GM12874 (cell line): ENCODE measurements at regions not wholly inside any gene's neighbourhood (a gene's known extent, or its start where the extent isn't known, plus 50 kb on each side); places are given as distances from the start of the nearest gene placed in this dataset.

ENCODE experiments used
- TF ChIP-seq, protein P1 (sequence below): IDR thresholded peaks from 2 replicates; pipeline ENCODE4 v1.5.1; 2011; ENCODE audit warnings: low read depth, mild to moderate bottlenecking, control low read depth, low read length, moderate library complexity; ENCODE audit not compliant: insufficient read depth

DNA sequence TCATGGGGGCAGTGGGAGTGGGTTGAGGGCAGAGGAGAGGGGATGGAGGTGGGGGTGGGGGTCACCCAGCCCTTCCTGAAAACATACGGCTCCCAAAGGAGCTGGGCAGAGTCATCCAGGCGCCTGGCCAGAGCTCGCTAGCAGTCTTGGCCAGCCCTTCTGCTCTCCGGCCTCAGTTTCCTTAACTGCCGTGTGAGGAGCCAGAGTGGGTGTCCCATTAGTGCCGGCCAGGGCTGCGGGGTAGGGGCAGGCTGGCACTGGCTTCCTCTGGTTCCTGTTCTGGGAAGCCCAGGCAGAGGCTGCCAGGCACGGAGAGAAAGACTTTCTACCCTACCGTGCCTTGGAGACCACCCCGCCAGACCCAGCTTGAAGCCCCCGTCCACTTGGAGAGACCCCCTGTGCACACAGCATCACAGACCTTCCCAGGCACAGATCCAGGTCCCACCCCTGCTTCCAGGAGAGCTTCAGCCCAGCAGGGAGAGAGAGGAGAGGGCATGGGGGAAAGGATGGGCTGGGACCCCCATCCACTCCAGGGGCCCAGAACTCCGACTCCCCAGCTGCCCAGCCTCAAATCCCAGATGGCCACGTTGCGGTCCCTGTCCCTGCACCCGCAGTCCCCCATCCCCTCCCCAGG is 93.3 kb downstream of the RFLNA start:
- TF ChIP-seq, protein P1, sequence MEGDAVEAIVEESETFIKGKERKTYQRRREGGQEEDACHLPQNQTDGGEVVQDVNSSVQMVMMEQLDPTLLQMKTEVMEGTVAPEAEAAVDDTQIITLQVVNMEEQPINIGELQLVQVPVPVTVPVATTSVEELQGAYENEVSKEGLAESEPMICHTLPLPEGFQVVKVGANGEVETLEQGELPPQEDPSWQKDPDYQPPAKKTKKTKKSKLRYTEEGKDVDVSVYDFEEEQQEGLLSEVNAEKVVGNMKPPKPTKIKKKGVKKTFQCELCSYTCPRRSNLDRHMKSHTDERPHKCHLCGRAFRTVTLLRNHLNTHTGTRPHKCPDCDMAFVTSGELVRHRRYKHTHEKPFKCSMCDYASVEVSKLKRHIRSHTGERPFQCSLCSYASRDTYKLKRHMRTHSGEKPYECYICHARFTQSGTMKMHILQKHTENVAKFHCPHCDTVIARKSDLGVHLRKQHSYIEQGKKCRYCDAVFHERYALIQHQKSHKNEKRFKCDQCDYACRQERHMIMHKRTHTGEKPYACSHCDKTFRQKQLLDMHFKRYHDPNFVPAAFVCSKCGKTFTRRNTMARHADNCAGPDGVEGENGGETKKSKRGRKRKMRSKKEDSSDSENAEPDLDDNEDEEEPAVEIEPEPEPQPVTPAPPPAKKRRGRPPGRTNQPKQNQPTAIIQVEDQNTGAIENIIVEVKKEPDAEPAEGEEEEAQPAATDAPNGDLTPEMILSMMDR = no peak

DNA sequence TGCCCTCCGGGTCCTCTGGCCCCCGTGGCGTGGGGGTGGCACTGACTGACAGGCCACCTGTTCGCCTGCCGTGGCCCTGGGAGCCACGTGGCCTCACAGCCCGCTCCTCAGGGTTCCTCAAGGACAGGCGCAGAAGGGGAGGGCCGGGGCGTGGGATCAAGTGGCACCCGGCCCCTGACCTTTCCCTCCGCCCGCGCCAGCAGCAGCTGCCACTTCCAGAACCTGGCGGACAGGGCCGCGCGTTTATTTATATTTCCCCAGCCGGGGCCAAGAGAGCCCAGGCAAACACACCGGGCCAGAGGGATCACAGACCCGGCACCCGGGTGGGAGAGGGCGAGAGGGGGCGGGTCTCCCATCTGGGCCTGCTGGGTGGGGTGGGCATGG is 92.6 kb downstream of the RFLNA start:
- TF ChIP-seq, protein P1 = no peak

DNA sequence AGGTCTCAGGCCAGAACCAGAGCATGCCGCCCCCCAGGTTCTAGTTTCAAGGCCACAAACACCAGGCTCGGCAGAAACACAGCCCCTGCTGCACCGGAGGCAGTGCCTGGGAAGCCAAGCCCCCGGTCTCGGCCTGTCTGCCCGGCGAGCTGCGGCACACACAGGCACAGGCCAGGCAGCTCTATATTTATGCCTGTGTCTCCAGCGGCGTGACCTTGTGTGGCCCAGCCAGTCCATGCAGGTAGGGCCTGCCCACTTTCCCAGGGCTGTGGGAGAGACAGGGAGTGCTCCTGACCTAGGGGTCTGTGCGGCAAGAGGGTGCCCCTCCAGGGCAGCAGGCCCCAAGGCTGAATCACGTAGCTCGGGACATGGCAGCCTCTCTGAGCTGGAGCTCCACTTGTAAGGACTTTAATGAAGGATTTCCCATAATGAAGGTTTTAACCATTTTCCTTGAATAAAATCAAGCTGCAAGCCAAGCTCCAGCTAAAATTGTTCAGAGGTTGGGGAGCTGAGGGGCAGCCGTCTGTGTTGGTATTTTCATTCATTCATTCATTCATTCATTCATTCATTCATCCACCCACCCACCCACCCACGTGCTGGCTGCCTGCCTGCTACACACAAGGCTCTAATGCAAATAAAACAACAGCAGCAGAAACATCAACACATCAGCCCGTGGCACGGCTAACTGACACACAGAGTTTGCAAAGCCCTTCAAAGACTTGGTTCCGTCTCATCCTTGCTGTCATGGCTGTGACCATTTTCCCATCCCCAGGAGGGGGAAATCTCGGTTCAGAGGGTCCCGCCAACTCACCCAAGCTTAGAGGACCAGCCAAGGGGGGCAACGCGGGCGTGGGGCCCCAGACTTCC is 92.0 kb downstream of the RFLNA start:
- TF ChIP-seq, protein P1 = no peak

DNA sequence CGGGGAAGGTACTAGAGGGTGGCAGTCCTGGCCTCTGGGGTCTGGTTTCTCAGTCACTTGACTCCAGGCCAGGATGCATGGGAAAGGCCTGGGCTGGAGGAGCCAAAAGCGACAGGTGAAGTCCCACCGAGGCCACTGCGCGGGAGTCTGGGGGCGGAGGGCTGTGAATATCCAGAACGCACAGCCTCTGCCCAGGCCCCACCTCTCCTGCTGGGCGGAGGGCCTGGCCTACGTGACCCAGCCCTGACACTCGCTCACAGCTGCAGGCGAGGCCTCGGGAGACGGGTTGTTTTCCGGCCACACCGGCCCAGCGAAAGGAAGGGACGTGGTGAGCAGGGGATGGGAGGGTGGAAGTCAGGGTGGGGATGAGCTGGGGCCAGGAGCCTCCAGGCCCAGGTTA is 91.2 kb downstream of the RFLNA start:
- TF ChIP-seq, protein P1 = no peak

DNA sequence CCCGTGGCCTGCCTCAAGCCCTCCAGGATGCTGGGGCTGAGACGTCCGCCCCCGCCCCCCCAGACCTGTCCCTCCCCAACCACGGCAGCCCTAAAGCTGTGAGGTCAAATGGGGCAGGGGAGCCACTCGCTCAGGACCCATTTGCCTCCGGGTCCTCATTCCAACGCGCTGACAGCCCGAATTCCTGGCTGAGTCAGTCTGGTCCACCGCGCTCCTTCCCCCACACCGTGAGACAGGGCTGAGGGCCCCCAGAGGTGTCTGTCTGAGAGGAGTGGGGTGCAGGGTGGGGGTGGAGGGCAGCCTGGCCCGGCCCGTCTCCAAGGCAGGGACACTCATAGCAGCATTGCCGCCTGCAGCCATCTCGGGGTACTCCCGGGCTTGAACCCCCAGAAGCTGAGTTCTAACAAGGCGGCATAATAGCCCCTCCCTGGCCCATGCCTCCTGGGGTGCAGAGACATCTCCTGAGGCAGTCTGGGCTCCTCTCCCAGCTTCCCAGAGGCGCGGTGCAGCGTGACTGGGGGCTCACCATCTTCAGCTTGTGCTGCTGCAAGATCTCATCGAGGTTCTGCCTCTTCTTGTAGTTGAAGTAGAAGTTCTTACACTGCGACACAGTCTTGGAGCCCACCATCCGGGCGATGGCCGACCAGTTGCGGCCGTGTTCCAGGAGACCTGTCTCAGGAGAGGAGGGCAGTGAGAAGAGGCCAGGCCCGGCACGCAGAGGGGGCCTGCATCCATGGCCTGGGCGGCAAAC is 90.5 kb downstream of the RFLNA start:
- TF ChIP-seq, protein P1 = no peak

DNA sequence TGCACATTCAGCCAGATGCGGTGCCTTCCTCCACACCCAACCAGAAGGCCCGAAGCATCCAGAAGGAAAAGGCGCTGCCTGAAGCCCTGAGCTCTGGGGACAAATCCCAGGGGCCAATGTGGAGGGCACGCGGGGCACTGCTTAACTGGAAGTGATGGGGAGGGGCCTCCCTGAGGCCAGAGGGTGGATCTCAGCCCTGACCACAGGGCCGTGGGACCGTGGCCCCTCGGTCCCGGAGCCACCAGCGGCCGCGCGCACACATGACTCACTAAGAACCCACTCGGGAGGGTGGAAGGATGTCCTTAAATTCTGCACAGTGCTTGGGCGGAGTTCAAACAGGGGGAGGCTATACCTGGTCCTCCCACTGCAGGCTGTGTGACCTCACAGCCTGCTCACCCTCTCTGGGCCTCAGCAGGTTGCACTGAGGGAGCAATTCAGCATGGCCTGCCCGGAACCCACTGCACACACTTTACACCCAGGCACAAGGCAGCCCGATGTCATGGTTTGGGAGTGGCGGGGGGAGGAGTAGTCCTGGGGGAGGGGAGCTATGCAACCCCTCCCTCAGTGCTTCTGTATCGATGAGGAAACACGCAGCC is 89.5 kb downstream of the RFLNA start:
- TF ChIP-seq, protein P1 = no peak

DNA sequence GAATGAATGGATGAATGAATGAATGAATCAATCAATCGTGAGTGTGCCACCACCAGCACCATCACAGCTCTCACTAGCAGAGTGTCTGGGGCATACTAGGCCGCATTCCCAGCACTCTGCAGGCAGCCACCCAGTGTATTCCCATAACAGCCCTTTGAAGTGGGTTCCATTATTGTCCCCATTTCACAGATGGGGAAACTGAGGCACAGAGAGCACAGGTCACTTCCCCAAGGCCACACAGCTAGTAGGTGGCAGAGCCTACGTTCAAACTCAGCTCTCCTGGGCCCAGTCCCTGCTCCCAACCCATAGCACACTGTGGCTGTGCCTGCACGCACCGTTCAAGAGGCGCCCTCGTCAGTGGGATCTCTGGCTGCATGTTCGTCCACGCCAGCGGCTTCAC is 88.1 kb downstream of the RFLNA start:
- TF ChIP-seq, protein P1 = no peak
